H1 (cell line): ENCODE measurements at regions not wholly inside any gene's neighbourhood (a gene's known extent, or its start where the extent isn't known, plus 50 kb on each side); places are given as distances from the start of the nearest gene placed in this dataset.

Source experiments
- ATF2 ChIP-seq: IDR thresholded peaks from 2 replicates; pipeline ENCODE4 v1.6.1; 2012; ENCODE audit warnings: low read length, inconsistent platforms
- RFX5 ChIP-seq: IDR thresholded peaks from 2 replicates; pipeline ENCODE4 v1.6.1; 2011; ENCODE audit warnings: low read depth, low read length, improper control_type of control experiment, borderline replicate concordance
- RNF2 ChIP-seq: fragments of 200-900, 300-1000 bp; sonication (generic); IDR thresholded peaks from 2 replicates; pipeline ENCODE4 v1.7.1; 2016; ENCODE audit warnings: borderline replicate concordance, low read depth, mild to moderate bottlenecking, antibody characterized with exemption, low read length; ENCODE audit not compliant: poor library complexity, severe bottlenecking; ENCODE audit errors: missing control alignments
- SP1 ChIP-seq: IDR thresholded peaks from 2 replicates; pipeline ENCODE4 v1.6.1; 2011; ENCODE audit warnings: low read depth, low read length

- TF ChIP-seq ATF2 (no peak), SP1 (no peak), RNF2 (no peak), RFX5 (no peak)
Measured at GRCh38 chr6:167399051-167399387, 74.1 kb downstream of the TTLL2 start (continued).
